ENCODE measurements at regions not wholly inside any gene's neighbourhood (a gene's known extent, or its start where the extent isn't known, plus 50 kb on each side); places are given as distances from the start of the nearest gene placed in this dataset.

- TF ChIP-seq ZBTB33 (IDR thresholded peaks at IDR 0.05; ENCODE audit: borderline replicate concordance, low read depth) (no peak), EP300 (IDR thresholded peaks at IDR 0.05; ENCODE audit: borderline replicate concordance in 1 of 2, low read depth in 1 of 2, low read length in 1 of 2) (no peak), YY1 (IDR thresholded peaks at IDR 0.05; ENCODE audit: low read depth) (no peak), GABPA (IDR thresholded peaks at IDR 0.05; ENCODE audit: low read depth) (no peak), USF2 (IDR thresholded peaks at IDR 0.05; ENCODE audit: borderline replicate concordance, low read depth, low read length) (no peak), CHD2 (IDR thresholded peaks at IDR 0.05; ENCODE audit: low read length, partially characterized antibody) (no peak), TCF12 (IDR thresholded peaks at IDR 0.05) (no peak), TAF1 (IDR thresholded peaks at IDR 0.05; ENCODE audit: borderline replicate concordance, low read depth, low read length) (no peak), JUND (IDR thresholded peaks at IDR 0.05) (no peak)
These were observed 69.8 kb upstream of the SLIT2 start (continued) for GRCh38 chr4:20181926-20182325.

GRCh38 chr4:20180509-20180908, 71.2 kb upstream of the SLIT2 start:
- CTCF ChIA-PET = interaction anchor here (0.6 kb wide), 1 partner anchor 1596 kb away, joined by 3 read pairs; no protein-coding TSS in a partner anchor
- Histone ChIP-seq H4K20me1 (ENCODE audit: insufficient read depth) (no peaks in the 10 kb centered on the region), H3K79me2 (ENCODE audit: insufficient read depth) (no peaks in the 10 kb centered on the region), H3K9me2 (no peaks in the 10 kb centered on the region), H3K9me3 (0 out of 2 replicates have a peak, but pooled peaks cover 7% of the 10 kb centered on the region), H3K36me3 (replicated peaks in 1 of 2; ENCODE audit: control insufficient read depth in 1 of 2, insufficient read depth in 2 of 2, low read length in 1 of 2) (peaks cover 0 to 3% of the 10 kb centered on the region in 2 experiments), H3K9ac (no peak overlapping the region), H3K27me3 (ENCODE audit: insufficient read depth) (no peaks in the 10 kb centered on the region), H3K4me1 (ENCODE audit: control insufficient read depth in 1 of 2, insufficient read depth in 2 of 2, low read depth in 1 of 2, low read length in 1 of 2) (no peaks in the 10 kb centered on the region), H3F3A (replicated peaks; ENCODE audit: insufficient read depth) (no peaks in the 10 kb centered on the region), H3K4me2 (no peak overlapping the region), H2AFZ (ENCODE audit: low read depth) (no peak overlapping the region), H3K4me3 (ENCODE audit: low read depth in 2 of 2, low read length in 1 of 2) (no peak overlapping the region), H3K27ac (ENCODE audit: low read depth in 2 of 2, low read length in 1 of 2) (no peak overlapping the region)
- TF ChIP-seq CHD2 (IDR thresholded peaks at IDR 0.05; ENCODE audit: low read length, partially characterized antibody) (no peak), YY1 (IDR thresholded peaks at IDR 0.05; ENCODE audit: low read depth) (no peak), NFIC (IDR thresholded peaks at IDR 0.05; ENCODE audit: borderline replicate concordance) (no peak), CTCF (IDR thresholded peaks at IDR 0.05) (no peak), RCOR1 (IDR thresholded peaks at IDR 0.05; ENCODE audit: low read length) (no peak), USF1 (IDR thresholded peaks at IDR 0.05; ENCODE audit: borderline replicate concordance, low read depth) (no peak), FOSL2 (IDR thresholded peaks at IDR 0.05; ENCODE audit: borderline replicate concordance, low read depth) (no peak), IRF3 (IDR thresholded peaks at IDR 0.05; ENCODE audit: low read depth, low read length) (no peak), MAX (IDR thresholded peaks at IDR 0.05; ENCODE audit: low read depth) (no peak), SIN3A (IDR thresholded peaks at IDR 0.05; ENCODE audit: borderline replicate concordance, low read depth, low read length) (no peak), FOXJ3 (CRISPR knock-in tag; IDR thresholded peaks at IDR 0.05) (no peak), NRF1 (IDR thresholded peaks at IDR 0.05; ENCODE audit: low read depth, low read length) (no peak), MXI1 (IDR thresholded peaks at IDR 0.05; ENCODE audit: low read depth, low read length) (no peak), MEF2A (IDR thresholded peaks at IDR 0.05; ENCODE audit: borderline replicate concordance, low read depth) (no peak), ELF1 (IDR thresholded peaks at IDR 0.05) (no peak), RAD21 (IDR thresholded peaks at IDR 0.05; ENCODE audit: low read length) (no peak), FOXM1 (IDR thresholded peaks at IDR 0.05; ENCODE audit: low read depth) (no peak)
- POLR2A ChIA-PET = no interaction called here
- no peak for DNase-seq

Measured in SK-N-SH (cell line).